Keratinocyte (primary cell): ENCODE measurements at regions not wholly inside any gene's neighbourhood (a gene's known extent, or its start where the extent isn't known, plus 50 kb on each side); places are given as distances from the start of the nearest gene placed in this dataset.

Experiments
- DNase-seq: peaks from one replicate; pipeline ENCODE4 v3.0.0-alpha.2; 2011; ENCODE audit warnings: low read depth, missing footprints, low spot score
- FAIRE-seq: peaks from 2 replicates; lab custom pipeline; 2011; peaks lifted over from hg19 to GRCh38; lab: Jason Lieb, UNC
- H2AFZ ChIP-seq: 2 replicates; pipeline ENCODE4 v1.6.0; 2012; ENCODE audit warnings: low read length, control low read depth, inconsistent platforms; ENCODE audit not compliant: control insufficient read depth
- H3K27ac ChIP-seq: 2 replicates; pipeline ENCODE4 v1.5.1; 2011; ENCODE audit warnings: low read length; ENCODE audit not compliant: control insufficient read depth, insufficient read depth
- H3K27me3 ChIP-seq: 3 replicates; pipeline ENCODE4 v1.6.0; 2011; ENCODE audit warnings: low read length; ENCODE audit not compliant: control insufficient read depth, insufficient read depth; ENCODE audit errors: extremely low read depth
- H3K36me3 ChIP-seq, 2 experiments: 2 replicates in 1 of 2; 3 replicates in 1 of 2; pipeline ENCODE4 v1.5.1; 2011; ENCODE audit warnings: low read length in 2 of 2, mild to moderate bottlenecking in 1 of 2; ENCODE audit not compliant: control insufficient read depth in 2 of 2, insufficient read depth in 2 of 2; ENCODE audit errors: extremely low read depth in 1 of 2
- H3K4me1 ChIP-seq: 3 replicates; pipeline ENCODE4 v1.5.1; 2011; ENCODE audit warnings: low read length; ENCODE audit not compliant: control insufficient read depth, insufficient read depth; ENCODE audit errors: extremely low read depth
- H3K4me2 ChIP-seq: 3 replicates; pipeline ENCODE4 v1.6.0; 2011; ENCODE audit warnings: low read depth, low read length; ENCODE audit not compliant: control insufficient read depth, insufficient read depth; ENCODE audit errors: extremely low read depth
- H3K4me3 ChIP-seq, 3 experiments: fragments of 200-600 bp in 1 of 3; sonication (generic) in 1 of 3; 2 replicates in 2 of 3; 3 replicates in 1 of 3; pipeline ENCODE4 v1.5.1; 2011 to 2016; ENCODE audit warnings: low read length in 3 of 3, mild to moderate bottlenecking in 3 of 3, control low read depth in 2 of 3, inconsistent platforms in 1 of 3, low read depth in 1 of 3, mixed read lengths in 1 of 3, mixed run types in 1 of 3, moderate library complexity in 1 of 3; ENCODE audit not compliant: control insufficient read depth in 2 of 3, insufficient read depth in 2 of 3; ENCODE audit errors: extremely low read depth in 1 of 3
- H3K79me2 ChIP-seq: 2 replicates; pipeline ENCODE4 v1.6.0; 2012; ENCODE audit warnings: low read length; ENCODE audit not compliant: control insufficient read depth, insufficient read depth
- H3K9ac ChIP-seq: 3 replicates; pipeline ENCODE4 v1.6.0; 2011; ENCODE audit warnings: low read length; ENCODE audit not compliant: control insufficient read depth, insufficient read depth; ENCODE audit errors: extremely low read depth
- H3K9me1 ChIP-seq: 3 replicates; pipeline ENCODE4 v1.6.0; 2011; ENCODE audit warnings: low read length; ENCODE audit not compliant: control insufficient read depth, insufficient read depth; ENCODE audit errors: extremely low read depth
- H3K9me3 ChIP-seq: 2 replicates; pipeline ENCODE4 v1.5.1; 2012; ENCODE audit warnings: low read depth, low read length; ENCODE audit not compliant: control insufficient read depth
- H4K20me1 ChIP-seq: 3 replicates; pipeline ENCODE4 v1.6.0; 2011; ENCODE audit warnings: low read length; ENCODE audit not compliant: control insufficient read depth, insufficient read depth; ENCODE audit errors: extremely low read depth
- EZH2 ChIP-seq: IDR thresholded peaks from one replicate; pipeline ENCODE4 v1.6.1; 2012; ENCODE audit warnings: inconsistent platforms, mild to moderate bottlenecking, low read length, moderate library complexity
- dilution Hi-C: fragments of 300-500 bp; cut with MboI; formaldehyde crosslinking; loops from one replicate; pipeline ENCODE4 v1.7.0; 2020; ENCODE audit warnings: low sequenced_read_pairs; ENCODE audit not compliant: extremely low pct_ligation_motif_present
- TF ChIP-seq, protein P1 (sequence below), 3 experiments: IDR thresholded peaks in 1 of 3; conservative IDR thresholded peaks in 1 of 3; optimal IDR thresholded peaks in 1 of 3; 2 replicates in 2 of 3; 3 replicates in 1 of 3; pipeline versions ENCODE3 to v1.5.1; 2011; ENCODE audit warnings: low read length in 3 of 3, mild to moderate bottlenecking in 3 of 3, moderate library complexity in 2 of 3, control low read depth in 1 of 3, inconsistent platforms in 1 of 3; ENCODE audit not compliant: insufficient read depth in 2 of 3; ENCODE audit errors: extremely low read depth in 1 of 3

DNA sequence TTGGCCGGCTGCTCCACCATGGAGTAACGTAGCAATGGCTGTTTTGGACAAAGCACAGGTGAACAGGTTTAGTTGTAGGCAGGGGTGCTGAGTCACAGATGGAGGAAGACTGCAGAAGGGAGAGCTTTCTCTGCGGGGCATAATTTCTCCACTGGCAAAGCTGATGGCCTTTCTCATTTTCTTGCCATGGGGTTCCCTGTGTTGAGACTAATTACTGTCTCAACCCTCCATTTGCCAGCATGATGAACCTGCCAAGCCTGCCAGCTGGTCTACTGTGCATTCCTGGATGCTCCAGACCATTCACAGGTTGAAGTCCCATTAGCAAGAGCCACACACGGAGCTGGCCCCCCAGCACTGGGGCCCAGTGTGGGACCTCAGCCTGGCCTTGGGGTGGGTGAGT, 202.4 kb downstream of the BARX2 start:
- Histone ChIP-seq H3K79me2 (no peaks in the 10 kb centered on the region), H3K4me3 (no peak overlapping the region), H3K4me1 (no peaks in the 10 kb centered on the region), H4K20me1 (no peaks in the 10 kb centered on the region), H3K27me3 (no peaks in the 10 kb centered on the region), H3K36me3 (no peaks in the 10 kb centered on the region), H3K9me3 (no peaks in the 10 kb centered on the region), H3K4me2 (no peak overlapping the region), H3K9ac (no peak overlapping the region), H2AFZ (no peak overlapping the region), H3K9me1 (no peaks in the 10 kb centered on the region), H3K27ac (no peak overlapping the region)
- dilution Hi-C loops = no loop called here
- no peak for TF ChIP-seq EZH2
- TF ChIP-seq, protein P1, sequence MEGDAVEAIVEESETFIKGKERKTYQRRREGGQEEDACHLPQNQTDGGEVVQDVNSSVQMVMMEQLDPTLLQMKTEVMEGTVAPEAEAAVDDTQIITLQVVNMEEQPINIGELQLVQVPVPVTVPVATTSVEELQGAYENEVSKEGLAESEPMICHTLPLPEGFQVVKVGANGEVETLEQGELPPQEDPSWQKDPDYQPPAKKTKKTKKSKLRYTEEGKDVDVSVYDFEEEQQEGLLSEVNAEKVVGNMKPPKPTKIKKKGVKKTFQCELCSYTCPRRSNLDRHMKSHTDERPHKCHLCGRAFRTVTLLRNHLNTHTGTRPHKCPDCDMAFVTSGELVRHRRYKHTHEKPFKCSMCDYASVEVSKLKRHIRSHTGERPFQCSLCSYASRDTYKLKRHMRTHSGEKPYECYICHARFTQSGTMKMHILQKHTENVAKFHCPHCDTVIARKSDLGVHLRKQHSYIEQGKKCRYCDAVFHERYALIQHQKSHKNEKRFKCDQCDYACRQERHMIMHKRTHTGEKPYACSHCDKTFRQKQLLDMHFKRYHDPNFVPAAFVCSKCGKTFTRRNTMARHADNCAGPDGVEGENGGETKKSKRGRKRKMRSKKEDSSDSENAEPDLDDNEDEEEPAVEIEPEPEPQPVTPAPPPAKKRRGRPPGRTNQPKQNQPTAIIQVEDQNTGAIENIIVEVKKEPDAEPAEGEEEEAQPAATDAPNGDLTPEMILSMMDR (optimal IDR thresholded peaks at IDR 0.05 in 1 of 3, IDR thresholded peaks at IDR 0.05 in 1 of 3, conservative IDR thresholded peaks at IDR 0.05 in 1 of 3; ENCODE audit: extremely low read depth in 1 of 3, insufficient read depth in 2 of 3, low read length in 3 of 3) = no peak
- DNase-seq = no peak
- no peak for FAIRE-seq

DNA sequence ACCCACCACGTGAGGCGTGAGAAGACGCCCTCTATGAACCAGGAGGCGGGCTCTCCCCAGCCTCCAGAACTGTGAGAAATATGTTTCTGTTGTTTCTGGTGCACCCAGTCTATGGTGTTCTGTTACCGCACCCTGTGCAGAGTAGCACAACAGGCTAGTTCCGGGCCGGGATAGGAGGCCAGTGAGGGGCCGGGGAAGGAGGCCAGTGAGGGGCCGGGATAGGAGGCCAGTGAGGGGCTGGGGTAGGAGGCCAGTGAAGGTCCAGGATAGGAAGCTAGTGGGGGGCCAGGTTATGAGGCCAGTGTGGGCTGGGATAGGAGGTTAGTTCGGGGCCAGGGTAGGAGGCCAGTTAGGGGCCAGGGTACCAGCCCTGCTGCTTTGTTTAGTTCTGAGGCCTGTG, 204.6 kb downstream of the BARX2 start:
- no peak for DNase-seq

More for the DNA sequence above, 204.6 kb downstream of the BARX2 start:
- no peaks in the 10 kb centered on the region for H4K20me1 ChIP-seq
- no peaks in the 10 kb centered on the region for H3K27me3 ChIP-seq
- no peaks in the 10 kb centered on the region for H3K79me2 ChIP-seq
- no peak overlapping the region for H3K9ac ChIP-seq
- H3K4me1 ChIP-seq = no peaks in the 10 kb centered on the region
- no peak overlapping the region for H3K27ac ChIP-seq
- no peak for FAIRE-seq
- no peak for TF ChIP-seq EZH2
- TF ChIP-seq, protein P1 (optimal IDR thresholded peaks at IDR 0.05 in 1 of 3, IDR thresholded peaks at IDR 0.05 in 1 of 3, conservative IDR thresholded peaks at IDR 0.05 in 1 of 3; ENCODE audit: extremely low read depth in 1 of 3, insufficient read depth in 2 of 3, low read length in 3 of 3) = no peak
- no peaks in the 10 kb centered on the region for H3K36me3 ChIP-seq
- dilution Hi-C loops = no loop called here
- no peak overlapping the region for H2AFZ ChIP-seq
- H3K4me3 ChIP-seq = no peak overlapping the region
- no peaks in the 10 kb centered on the region for H3K9me1 ChIP-seq
- H3K9me3 ChIP-seq = no peaks in the 10 kb centered on the region
- H3K4me2 ChIP-seq = no peak overlapping the region
